ENCODE measurements at regions not wholly inside any gene's neighbourhood (a gene's known extent, or its start where the extent isn't known, plus 50 kb on each side); places are given as distances from the start of the nearest gene placed in this dataset.

DNA sequence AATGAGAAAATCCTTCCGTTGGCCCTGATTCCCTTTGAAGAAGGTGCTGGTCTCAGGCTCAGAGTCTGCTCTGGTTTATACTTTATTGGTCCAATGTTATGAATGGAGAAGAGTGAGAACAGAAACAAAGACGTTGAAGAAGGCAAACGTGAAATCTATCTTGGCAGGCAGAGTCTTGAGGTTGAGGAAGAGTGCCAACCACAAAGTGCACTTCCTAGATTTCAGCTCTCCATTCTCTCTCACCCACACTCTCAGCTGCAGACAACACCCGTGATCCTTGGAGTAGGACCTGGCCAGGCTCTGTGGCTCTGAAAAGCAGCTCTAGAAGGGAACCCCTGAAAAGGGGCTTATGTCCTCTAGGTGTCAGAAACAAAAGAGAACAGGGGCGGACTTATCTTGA lies 128.9 kb upstream of the PLXNA4 start:
- TF ChIP-seq, protein P1, sequence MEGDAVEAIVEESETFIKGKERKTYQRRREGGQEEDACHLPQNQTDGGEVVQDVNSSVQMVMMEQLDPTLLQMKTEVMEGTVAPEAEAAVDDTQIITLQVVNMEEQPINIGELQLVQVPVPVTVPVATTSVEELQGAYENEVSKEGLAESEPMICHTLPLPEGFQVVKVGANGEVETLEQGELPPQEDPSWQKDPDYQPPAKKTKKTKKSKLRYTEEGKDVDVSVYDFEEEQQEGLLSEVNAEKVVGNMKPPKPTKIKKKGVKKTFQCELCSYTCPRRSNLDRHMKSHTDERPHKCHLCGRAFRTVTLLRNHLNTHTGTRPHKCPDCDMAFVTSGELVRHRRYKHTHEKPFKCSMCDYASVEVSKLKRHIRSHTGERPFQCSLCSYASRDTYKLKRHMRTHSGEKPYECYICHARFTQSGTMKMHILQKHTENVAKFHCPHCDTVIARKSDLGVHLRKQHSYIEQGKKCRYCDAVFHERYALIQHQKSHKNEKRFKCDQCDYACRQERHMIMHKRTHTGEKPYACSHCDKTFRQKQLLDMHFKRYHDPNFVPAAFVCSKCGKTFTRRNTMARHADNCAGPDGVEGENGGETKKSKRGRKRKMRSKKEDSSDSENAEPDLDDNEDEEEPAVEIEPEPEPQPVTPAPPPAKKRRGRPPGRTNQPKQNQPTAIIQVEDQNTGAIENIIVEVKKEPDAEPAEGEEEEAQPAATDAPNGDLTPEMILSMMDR (conservative IDR thresholded peaks at IDR 0.05; ENCODE audit: low read length), result no peak
- TF ChIP-seq EZH2phosphoT487 (IDR thresholded peaks at IDR 0.05; ENCODE audit: borderline replicate concordance, low read depth, low read length), result no peak

Measured in OCI-LY7 (cell line).